Central memory CD4-positive, alpha-beta T cell (primary cell): ENCODE measurements at regions not wholly inside any gene's neighbourhood (a gene's known extent, or its start where the extent isn't known, plus 50 kb on each side); places are given as distances from the start of the nearest gene placed in this dataset.
"Not testable (repeated sequence)": the region's sequence is repeated elsewhere in the genome, so short reads cannot be mapped to it uniquely, and the experiment has no call there.

Experiments
- DNase-seq: peaks from one replicate; pipeline ENCODE4 v3.0.0; 2022

- DNase-seq = no peak
Measured at GRCh38 chr15:62272290-62272689, 107.2 kb upstream of the C2CD4B start.

GRCh38 chr15:62275831-62276230 lies 110.7 kb upstream of the C2CD4B start:
- no peak for DNase-seq

- no peak for DNase-seq
Measured at GRCh38 chr15:62277816-62278394, 112.8 kb upstream of the C2CD4B start.

GRCh38 chr15:62278534-62278933 lies 113.4 kb upstream of the C2CD4B start:
- DNase-seq = no peak

GRCh38 chr15:62279041-62279440 lies 114.0 kb upstream of the C2CD4B start:
- DNase-seq = no peak

- DNase-seq = no peak
Measured at GRCh38 chr15:62280625-62281024, 115.5 kb upstream of the C2CD4B start.

- not testable (repeated sequence) for DNase-seq
Measured at GRCh38 chr15:62281801-62282200, 116.7 kb upstream of the C2CD4B start.

GRCh38 chr15:62287066-62287857 lies 122.2 kb upstream of the C2CD4B start:
- no peak for DNase-seq

- DNase-seq = no peak
Measured at GRCh38 chr15:62288361-62289017, 123.4 kb upstream of the C2CD4B start.

GRCh38 chr15:62291262-62291661 lies 126.2 kb upstream of the C2CD4B start:
- no peak for DNase-seq

GRCh38 chr15:62296756-62297507 lies 131.8 kb upstream of the C2CD4B start:
- no peak for DNase-seq

- DNase-seq = no peak
Measured at GRCh38 chr15:62297522-62297921, 132.4 kb upstream of the C2CD4B start.

- no peak for DNase-seq
Measured at GRCh38 chr15:62297933-62298332, 132.8 kb upstream of the C2CD4B start.

- no peak for DNase-seq
Measured at GRCh38 chr15:62298811-62299210, 133.7 kb upstream of the C2CD4B start.

- no peak for DNase-seq
Measured at GRCh38 chr15:62299541-62299940, 134.5 kb upstream of the C2CD4B start.

GRCh38 chr15:62301993-62302675 lies 137.0 kb upstream of the C2CD4B start:
- no peak for DNase-seq

GRCh38 chr15:62306851-62307504 lies 141.9 kb upstream of the C2CD4B start:
- DNase-seq = no peak

- DNase-seq = no peak
Measured at GRCh38 chr15:62307551-62307950, 142.5 kb upstream of the C2CD4B start.

GRCh38 chr15:62316413-62317060 lies 151.5 kb upstream of the C2CD4B start:
- no peak for DNase-seq

GRCh38 chr15:62320259-62320658 lies 155.2 kb upstream of the C2CD4B start:
- no peak for DNase-seq

- no peak for DNase-seq
Measured at GRCh38 chr15:62323353-62323890, 158.3 kb upstream of the C2CD4B start.
